Ecto neural progenitor cell (in vitro differentiated cells): ENCODE measurements at regions not wholly inside any gene's neighbourhood (a gene's known extent, or its start where the extent isn't known, plus 50 kb on each side); places are given as distances from the start of the nearest gene placed in this dataset.

Experiments used
- DNase-seq: peaks from one replicate; pipeline ENCODE4 v3.0.0-alpha.2; 2018; ENCODE audit warnings: low spot score

DNA sequence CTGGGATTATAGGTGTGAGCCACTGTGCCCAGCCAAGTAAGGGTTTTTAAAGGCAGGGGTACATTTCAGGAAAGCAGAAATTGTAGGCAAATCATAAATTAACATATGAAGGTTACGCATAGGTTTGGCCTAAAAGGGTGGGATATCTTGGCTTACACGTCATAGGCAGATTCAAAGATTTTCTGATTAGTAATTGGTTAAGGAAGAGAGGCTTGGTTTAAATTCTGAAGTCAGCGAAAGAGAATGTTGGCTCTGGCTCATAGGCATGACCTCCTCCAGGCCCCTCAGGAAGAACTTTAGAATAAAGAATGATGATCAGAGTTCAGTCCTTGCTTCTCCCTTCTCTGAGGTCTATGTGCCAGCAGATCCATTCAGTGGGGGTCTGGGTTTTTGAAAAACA lies 124.8 kb upstream of the RBBP6 start:
- no peak for DNase-seq

DNA sequence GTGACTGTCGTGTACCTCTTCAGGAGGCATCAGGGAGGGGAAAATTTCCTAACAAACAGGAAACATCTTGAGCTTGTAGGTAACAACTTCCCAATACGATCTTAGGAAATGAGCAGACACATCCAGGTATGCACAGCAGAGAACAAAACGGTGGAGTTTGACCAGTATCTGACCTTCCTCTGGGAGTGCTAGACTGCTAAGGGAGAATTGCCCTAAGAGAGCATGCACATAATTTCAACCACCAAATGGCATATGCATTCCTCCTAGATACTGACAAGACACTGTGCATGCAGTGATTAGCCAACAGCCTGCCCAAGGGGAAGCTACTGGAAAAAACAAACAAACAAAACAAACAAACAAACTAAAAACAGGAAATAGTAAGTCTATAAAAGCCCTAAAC lies 120.6 kb upstream of the RBBP6 start:
- DNase-seq, result no peak

DNA sequence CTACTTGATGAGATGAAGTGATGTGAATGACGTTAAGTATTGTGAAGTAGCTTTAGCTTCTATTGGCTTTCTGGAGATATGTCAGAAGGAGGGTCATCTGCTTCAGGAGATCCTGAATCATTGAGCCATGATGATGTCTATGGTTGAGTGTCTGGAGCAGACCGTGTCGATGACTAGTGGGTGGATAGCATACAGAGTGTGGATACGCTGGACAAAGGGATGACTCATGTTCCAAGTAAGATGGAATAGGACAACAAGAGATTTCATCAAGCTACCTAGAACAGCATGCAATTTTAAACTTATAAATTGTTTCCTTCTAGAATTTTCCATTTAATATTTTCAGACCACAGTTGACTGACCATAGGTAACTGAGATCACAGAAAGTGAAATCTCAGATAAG lies 116.1 kb upstream of the RBBP6 start:
- no peak for DNase-seq

DNA sequence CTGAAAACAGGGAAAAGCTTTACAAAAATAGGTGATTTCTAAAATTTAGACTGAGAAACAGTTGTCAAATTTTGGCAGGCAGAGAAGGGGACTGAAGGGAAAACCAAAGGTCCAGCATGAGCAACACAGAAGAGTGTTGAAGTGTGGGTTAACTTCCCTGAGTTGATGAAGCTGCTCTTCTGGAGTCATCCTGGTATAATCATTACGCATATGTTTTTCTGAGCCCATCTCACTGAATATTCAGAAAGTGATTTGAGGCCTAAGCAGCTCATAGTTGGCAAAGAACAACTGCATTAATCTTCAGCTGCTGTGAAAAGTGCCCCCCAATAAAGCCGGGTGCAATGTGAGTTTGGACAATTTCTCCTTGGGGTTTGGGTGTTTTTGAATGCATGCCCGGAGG lies 115.0 kb upstream of the RBBP6 start:
- DNase-seq, result no peak

DNA sequence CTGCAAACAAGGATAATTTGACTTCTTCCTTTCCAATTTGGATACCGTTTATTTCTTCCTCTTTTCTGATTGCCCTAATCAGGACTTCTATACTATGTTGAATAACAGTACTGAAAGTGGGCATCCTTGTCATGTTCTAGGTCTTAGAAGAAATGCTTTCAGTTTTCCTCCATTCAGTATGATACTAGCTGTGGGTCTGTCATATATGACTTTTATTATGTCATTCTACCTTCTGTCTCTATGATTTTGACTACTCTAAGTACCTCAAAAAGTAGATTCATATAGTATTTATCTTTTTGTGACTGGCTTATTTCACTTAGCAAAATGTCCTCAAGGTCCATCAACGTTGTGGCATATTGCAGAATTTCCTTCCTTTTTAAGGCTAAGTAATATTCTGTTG lies 111.5 kb upstream of the RBBP6 start:
- no peak for DNase-seq

DNA sequence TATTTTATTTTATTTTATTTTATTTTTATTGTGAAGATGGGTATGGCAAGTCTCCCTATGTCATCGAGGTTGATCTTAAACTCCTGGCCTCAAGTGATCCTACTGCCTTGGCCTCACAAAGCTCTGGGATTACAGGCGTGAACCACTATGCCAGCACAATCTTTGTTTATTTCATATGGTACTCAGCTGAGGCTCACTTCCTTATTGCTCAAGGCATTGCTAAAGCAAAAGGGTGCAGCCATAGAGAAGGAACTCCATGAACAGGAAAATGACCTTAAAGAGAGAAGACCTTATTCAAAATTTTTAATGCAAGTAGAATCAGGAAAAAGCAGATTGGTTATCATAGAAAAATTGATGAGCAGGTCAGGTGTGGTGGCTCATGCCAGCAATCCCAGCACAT lies 110.6 kb upstream of the RBBP6 start:
- no peak for DNase-seq

DNA sequence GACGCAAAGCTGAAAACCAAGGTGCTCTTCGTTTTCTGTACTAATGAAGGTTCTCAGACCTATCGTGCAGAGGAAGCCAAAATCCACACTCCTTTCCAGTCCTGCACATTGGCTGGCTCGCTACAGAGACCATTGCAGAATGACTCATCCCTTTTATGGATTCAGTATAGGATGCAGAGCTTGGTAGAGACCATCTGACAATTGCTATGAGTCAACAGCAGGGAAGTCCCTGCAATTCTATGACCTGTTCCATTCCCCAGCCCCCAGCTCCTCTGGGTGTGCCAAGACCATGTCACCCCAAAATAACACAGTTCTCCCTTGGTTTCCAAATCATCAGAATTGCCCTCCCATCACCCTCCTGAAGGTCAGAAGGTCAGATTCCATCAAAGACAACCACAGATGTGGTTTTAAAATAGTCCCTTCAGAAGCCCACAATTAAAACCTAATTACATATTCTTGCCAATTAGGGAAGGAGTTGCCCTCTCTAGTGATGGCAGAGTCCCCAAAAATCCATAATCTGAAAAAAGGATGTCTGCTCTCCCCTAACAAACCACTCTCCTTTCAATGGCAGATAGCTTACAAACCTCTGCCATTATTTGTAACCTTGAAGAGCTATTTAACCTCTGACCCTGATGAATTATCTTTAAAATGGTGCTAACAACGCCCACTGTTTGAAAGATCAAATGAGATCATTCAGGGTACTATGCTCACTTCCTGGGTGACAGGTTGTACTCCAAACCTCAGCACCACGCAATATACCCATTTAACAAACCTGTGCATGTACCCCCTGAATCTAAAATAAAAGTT lies 108.2 kb upstream of the RBBP6 start:
- no peak for DNase-seq

DNA sequence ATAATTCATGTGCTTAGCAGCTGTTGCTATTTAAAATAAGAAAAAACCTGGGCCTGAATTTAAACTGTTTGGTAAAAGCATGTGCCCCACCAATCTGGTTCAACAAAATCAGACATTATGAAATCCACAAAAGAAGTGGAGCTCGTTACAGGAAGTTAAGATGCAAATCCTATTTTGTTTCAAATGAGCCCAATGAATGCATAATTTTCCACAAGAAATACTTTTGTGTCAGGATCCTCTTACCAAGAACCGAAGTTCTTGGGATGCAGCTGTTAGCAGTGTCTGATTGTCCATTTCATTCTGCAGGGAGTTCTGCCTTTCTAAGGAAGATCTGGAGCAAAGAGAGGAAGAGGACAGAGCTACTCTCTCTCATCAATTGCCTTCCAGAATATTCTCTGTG lies 105.7 kb upstream of the RBBP6 start:
- DNase-seq, result no peak

DNA sequence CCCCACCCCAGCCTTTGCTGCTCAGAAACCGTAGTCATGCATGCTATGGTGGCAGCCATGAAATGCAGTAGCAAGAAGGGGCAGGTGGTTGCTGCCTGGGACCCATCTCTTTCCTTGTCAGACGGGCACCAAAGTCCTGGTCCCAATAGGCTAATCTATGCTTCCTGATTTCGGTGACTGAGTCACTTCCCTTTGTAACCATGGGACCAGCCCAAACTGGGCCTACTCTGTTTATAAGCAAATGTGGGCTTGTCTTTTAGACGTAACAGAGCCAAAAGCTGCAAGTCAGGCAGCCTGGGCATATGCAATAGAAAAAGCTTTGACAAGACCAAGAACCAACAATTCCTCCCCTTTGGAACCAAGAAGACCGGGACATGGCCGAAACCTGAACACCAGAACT lies 99.1 kb upstream of the RBBP6 start:
- no peak for DNase-seq

DNA sequence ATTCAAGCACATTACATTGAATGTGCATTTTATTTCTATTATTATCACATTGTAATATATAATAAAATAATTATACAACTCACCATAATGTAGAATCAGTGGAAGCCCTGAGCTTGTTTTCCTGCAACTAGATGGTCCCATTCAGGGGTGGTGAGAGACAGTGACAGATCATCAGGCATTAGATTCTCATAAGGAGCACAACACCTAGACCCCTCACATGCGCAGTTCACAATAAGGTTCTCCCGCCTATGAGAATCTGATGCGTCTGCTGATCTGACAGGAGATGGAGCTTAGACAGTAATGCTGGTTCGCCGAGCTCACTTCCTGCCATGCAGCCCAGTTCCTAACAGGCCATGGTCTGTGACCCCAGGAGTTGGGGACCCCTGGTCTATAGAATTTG lies 96.7 kb upstream of the RBBP6 start:
- no peak for DNase-seq

DNA sequence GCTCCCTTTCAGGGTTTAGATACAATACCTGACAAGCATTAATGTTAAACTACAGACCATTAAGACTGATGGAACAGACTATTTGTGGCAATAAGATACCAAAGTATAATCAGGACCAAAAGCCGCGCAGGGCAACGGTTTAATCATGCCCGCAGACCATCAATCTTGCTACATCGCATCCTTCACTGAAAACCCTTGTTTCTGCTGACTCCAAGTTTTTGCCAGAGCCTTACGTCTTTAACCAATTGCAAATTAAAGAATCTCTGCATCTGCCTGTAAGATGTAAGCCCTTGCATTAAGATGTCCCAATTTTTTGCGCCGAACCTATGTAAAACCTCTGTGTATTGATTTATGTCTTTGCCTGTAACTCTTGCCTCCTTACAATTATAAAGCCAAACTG lies 94.2 kb upstream of the RBBP6 start:
- DNase-seq, result no peak

DNA sequence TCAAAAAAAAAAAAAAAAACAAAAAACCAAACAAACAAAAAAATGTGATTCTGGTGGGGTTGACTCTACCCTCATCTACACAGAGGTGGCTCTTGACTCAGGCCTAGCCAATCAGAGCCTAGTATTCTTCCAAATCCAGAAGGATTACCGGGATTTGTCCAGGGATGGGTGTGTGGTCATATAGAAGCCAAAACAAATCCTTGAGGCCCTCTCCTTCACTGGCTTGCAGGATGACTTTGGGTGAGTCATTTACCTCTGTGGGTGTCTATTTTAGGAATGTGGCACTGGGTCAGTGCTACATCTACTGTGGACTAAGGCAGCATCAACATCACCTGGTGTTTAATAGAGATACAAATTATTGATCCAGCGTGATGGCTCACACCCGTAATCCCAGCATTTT lies 93.2 kb upstream of the RBBP6 start:
- DNase-seq, result no peak

DNA sequence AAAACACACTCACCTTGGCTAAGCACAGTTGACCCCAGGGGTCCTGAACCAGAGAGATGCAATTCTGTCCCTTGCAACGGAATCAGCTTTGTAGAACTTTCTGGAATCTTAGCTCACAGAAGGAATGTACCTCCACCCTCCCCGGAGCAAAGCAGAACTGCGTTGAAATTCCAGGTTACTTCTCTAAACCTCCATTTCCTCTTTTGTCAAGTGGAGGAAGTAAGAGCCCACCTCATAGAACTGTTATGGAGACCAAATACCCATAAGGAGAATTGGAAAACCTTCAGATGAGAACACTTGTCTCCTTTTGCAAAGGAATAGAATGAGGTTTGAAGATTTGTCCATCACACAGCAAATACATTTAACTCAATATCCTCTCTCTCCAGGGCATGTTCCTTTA lies 86.6 kb upstream of the RBBP6 start:
- DNase-seq, result no peak

DNA sequence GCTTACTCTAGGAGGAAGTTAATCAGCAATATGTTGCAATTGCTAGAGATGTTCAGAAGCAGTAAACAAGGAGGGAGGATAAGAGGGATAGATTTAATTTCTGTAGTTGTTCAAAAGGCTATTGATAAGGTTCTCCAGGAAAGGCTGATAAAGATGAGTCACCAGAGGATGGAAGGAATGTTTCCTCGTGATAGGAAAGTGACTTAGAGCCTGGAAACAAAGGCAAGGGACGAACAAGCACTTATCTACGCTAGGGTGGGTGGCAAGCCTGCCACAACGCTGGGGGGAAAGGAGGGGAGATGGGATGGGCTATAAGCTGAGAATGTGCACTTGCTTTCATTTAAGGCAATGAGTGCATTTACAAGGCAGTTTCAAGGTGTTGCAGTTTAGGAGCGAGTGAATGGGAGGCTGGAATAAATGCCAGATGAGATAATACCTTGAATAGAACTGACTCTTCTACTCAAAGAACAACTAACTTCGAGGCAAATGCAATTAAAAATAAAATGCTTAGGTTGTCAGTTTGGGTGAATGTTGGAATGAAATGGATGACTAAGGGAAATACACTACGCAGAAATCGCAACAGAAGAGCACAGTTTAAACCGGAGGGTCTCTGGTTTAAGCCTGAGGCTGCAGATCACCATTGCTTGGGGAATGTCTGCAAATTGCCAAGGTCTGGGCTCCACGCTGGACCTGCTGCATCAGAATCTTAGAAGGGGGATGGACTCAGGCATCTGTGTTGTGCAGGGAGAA lies 76.0 kb upstream of the RBBP6 start:
- no peak for DNase-seq

DNA sequence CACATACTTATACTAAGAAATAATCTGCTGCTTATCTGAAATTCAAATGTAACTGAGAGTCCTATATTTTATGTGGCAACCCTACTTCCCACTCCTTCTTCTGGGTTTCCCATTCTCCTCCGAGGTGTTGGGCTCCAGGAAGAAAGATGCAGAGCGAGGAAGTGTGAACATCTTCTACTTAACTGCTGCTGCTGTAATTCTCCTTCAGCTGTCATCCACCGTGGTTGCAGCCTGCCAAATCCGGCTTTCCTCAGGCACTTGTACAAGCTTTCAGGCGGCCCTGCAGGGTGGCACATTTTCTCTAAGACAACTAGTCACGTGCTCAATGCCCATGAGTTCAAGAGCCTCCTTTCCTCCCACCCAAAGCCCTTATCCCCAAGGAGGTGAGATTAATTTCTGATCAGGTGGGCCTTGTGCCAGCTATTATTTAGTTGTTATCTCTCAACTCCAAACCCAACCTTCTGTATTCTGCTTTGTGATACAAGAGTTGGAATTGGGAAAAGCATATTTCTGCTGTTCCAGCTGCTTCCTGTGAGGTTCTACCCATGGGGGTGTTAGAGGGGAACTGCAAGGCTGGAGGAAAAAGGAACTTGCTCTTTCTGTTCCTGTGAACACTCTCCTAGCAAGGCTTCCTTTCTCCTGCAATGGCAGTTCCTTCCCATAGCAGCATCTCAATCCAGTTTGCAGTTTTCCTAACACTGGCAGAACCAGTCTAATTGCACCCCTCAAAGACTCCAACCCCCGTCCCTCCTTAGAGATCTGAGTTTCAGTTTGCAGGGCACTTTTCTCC lies 67.6 kb upstream of the RBBP6 start:
- no peak for DNase-seq

DNA sequence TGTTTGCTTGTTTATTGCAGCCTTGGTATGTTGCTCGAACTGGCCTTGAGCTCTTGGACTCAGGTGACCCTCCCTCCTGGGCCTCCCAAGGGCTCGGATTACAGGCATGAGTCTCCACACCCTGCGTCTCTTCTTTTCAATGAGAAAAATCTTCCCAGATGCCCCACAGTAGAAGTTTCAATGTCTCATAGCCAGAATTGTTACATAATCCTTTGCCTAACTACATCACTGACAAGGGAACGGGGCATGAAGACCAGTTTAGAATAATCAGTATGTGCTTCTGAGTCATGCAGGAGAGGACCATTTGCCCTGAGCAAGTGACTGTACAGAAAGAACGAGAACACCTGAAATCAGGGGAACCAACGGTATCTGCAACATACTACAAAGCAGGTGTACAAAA lies 61.9 kb upstream of the RBBP6 start:
- no peak for DNase-seq

DNA sequence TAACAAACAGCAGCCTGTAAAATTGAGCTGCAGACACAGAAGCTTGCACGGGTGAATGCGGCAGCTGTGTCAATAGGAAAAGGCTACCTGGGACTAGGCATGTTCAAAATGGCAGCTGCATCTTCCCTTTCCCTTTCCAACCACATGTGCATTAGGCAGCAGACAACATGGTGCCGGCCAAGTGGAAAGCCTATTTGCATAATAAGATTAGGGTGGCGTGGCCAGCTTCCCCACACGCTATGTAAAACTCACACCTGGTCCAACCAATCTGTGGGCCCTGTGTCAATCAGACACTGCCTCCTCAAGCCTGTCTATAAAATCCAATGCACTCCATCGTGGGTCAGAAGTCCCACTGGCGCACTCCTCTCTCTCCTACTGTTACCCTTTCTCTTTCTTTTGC lies 61.0 kb upstream of the RBBP6 start:
- no peak for DNase-seq

DNA sequence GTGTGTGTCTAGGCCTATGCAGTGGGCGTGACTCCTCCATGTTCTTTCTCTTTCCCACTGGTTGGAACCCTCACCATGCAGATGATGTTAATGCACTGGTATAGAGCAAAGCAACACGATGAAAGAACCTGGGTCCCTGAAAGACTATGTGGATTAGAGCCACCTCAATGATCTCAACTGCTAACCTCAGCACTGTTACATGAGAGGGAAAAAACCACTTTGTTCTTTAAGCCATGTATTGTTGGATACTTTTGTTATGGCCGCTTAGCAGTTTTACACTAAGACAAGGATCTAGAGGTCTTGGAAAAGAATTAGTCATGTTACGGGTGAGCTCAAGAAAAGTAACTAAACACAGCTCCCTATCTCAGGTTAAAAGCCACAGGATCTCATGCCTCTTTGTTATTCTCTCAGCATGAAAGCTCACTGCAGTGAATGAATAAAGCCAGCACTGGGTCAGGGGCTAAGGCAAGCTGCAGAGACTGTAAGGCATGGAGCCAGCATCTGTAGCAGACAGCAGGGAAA lies 56.6 kb upstream of the RBBP6 start:
- peak; percentile 59 for DNase-seq

DNA sequence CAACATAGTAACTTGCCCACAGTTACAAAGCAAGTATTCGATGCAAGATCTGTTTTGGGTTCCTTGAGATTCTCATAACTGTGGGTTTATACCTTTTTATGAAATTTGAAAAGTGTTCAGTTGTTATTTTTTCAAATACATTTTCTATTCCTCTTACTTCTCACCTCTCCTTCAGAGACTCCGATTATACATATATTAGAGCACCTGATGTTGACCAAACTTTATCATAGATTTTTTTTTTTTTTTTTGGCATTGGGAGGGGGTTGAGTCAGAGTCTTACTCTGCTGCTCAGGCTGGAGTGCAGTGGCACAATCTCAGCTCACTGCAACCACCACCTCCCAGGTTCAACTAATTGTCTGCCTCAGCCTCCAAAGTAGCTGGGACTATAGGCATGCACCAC lies 51.3 kb upstream of the RBBP6 start:
- DNase-seq, result no peak
